22Rv1 (cell line): ENCODE measurements at regions not wholly inside any gene's neighbourhood (a gene's known extent, or its start where the extent isn't known, plus 50 kb on each side); places are given as distances from the start of the nearest gene placed in this dataset.

Experiments
- H3K27ac ChIP-seq: fragments of 450-650 bp; 2 replicates; pipeline ENCODE4 v1.5.1; 2017
- ZFX ChIP-seq: fragments of 450-650 bp; IDR thresholded peaks from 2 replicates; pipeline ENCODE4 v1.6.1; 2017; ENCODE audit warnings: antibody characterized with exemption, borderline replicate concordance
- TF ChIP-seq, protein P1 (sequence below): fragments of 450-650 bp; IDR thresholded peaks from 2 replicates; pipeline ENCODE4 v1.5.1; 2017; ENCODE audit warnings: mild to moderate bottlenecking

DNA sequence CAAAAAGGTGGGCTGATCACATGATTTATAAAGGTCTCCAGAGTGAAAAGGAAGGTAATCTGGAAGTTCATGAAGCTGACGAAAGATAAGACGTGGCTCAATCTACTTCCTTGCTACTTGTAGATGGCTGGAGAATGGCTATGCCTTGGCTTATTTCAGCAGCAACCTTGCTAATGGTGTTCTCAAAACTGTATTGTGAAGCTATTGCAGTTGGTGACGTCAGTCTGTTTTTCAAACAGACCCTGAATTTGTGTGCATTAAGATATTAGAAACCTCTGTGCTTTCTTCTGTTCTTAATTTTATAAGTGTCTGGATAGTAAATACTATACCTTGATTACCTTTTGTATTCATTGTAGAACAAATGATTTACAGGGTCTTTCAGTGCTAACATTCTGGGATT, 58.3 kb upstream of the C11orf87 start:
- TF ChIP-seq, protein P1, sequence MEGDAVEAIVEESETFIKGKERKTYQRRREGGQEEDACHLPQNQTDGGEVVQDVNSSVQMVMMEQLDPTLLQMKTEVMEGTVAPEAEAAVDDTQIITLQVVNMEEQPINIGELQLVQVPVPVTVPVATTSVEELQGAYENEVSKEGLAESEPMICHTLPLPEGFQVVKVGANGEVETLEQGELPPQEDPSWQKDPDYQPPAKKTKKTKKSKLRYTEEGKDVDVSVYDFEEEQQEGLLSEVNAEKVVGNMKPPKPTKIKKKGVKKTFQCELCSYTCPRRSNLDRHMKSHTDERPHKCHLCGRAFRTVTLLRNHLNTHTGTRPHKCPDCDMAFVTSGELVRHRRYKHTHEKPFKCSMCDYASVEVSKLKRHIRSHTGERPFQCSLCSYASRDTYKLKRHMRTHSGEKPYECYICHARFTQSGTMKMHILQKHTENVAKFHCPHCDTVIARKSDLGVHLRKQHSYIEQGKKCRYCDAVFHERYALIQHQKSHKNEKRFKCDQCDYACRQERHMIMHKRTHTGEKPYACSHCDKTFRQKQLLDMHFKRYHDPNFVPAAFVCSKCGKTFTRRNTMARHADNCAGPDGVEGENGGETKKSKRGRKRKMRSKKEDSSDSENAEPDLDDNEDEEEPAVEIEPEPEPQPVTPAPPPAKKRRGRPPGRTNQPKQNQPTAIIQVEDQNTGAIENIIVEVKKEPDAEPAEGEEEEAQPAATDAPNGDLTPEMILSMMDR = no peak
- TF ChIP-seq ZFX = no peak

DNA sequence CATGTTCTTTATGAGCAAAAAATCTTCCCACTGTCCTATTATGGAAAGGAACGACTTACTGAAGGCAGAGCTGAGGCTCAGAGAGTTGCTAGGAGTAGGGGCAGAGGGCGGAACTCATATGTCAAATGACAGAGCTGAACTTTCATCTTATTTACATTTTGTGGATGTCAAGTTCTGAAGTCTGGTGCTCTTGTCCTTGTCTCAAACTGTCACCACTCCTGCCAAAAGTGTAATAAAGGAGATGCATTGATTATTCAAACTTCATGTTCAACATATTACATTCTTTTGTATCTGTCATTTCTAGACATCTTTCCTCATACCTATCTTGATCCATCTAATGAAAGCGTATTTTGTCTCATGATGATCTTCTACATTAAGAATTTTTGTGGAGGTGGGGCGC, 57.1 kb upstream of the C11orf87 start:
- no peak for TF ChIP-seq ZFX
- TF ChIP-seq, protein P1 = no peak
- H3K27ac ChIP-seq = no peak overlapping the region

More for the DNA sequence above, 58.3 kb upstream of the C11orf87 start:
- no peak overlapping the region for H3K27ac ChIP-seq

DNA sequence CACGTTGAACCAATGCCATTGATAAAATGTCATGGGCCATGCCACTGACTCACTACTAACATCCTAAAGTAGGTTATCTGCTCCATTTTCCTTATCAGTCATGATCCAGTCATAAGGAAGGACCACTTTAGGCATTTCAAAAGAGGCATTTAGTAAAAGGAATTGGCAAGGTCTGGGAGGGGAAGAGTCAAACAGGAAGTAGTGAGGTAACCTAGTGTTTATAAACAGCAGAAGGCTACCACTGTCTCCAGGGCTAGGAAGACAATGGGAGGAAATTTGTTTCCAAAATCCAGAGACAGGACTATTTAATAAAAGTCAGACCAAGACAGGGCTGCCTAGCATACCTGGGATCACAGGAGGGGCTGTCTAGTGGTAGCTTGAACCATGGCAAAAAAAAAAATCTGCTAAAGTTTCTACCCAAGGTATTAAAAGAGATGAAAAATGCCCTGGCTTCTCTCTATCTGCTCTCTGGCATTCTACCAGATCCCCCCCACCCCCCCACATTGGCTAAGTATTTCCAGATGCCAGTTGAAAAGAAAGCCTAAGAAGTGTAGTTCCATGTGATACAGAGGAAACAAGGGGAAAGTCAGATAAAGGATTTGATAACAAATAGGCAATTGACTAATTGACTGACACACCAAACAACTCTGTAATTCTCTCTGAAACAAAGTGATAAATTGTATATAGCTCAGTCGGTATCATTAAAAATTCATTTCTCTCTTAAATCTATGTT, 50.4 kb upstream of the C11orf87 start:
- TF ChIP-seq ZFX = no peak
- TF ChIP-seq, protein P1 = no peak
- no peak overlapping the region for H3K27ac ChIP-seq
